Medulla oblongata (tissue), 1 donor: ENCODE measurements at regions not wholly inside any gene's neighbourhood (a gene's known extent, or its start where the extent isn't known, plus 50 kb on each side); places are given as distances from the start of the nearest gene placed in this dataset.
"Not testable (repeated sequence)": the region's sequence is repeated elsewhere in the genome, so short reads cannot be mapped to it uniquely, and the experiment has no call there.

ENCODE experiments used
- DNase-seq: peaks from one replicate; pipeline ENCODE4 v3.0.0-alpha.2; 2015; ENCODE audit errors: extremely low spot score

DNA sequence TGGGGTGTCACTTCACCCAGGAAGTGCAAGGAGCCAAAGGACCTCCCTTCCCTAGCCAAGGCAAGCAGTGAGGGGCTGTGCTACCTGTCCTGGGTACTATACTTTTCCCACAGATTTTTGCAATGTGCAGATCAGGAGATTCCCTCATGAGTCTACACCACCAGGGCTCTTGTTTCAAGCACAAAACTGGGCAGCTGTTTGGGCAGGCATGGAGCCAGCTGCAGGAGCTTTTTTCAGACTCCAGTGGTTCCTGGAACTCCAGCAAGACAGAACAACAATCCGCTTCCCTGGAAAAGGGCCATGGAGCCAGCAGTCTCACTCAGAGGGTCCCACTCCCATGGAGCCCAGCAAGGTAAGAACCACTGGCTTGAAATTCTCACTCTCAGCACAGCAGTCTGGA is 1649.6 kb downstream of the LRRC4C start:
- no peak for DNase-seq

DNA sequence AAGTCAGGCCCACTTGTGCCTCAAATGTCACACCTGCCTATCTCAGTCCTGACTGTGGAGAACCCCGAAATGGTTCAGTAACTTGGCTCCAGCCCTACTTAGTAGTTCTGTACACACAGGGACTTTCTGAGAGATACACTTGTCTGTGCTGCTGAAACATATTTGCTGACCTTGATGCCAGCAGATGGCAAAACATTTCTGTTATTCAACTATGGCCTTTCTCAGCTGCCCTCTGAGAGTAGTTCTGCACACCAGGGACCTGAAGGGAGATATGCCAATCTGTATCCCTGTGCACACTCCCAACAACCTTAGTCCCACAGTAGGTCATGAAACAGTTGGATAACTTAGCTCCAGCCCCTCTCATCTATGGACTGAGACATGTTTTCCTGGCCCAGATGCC is 1651.5 kb downstream of the LRRC4C start:
- DNase-seq: no peak

DNA sequence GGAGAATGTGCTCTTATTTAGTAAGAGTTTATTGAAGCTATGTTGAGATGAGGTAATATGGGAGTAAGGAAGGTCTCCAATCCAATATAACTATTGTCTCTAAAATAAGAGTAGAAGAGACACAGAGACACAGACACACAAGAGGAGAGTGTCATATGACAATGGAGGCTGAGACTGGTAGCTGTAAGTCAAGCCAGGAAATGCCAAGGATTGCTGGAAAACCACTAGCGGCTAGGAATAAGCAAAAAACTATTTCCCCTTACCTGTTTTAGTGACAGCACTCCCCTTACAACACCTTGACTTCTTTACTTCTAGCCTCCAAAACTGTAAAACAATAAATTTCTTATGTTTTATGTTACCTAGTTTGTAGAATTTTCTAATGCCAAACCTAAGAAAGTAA is 1652.8 kb downstream of the LRRC4C start:
- no peak for DNase-seq

DNA sequence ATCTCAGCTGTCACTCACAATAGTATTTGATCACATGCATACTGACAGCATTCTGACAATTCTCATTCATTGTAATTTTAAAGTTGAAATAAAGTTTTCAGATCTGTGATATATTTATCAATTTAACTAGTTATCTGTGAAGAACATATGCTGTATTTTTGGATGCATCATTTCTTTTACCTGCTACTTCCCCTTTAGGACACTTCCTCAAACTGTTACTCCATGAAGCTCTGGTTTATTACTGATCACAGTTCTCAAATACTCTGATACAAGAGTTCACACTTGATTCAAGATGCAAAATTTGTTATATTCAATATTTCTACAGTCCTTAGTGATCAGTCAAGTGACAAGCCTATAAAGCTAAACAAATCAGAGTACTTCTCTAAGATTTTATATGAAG is 1655.2 kb downstream of the LRRC4C start:
- no peak for DNase-seq

DNA sequence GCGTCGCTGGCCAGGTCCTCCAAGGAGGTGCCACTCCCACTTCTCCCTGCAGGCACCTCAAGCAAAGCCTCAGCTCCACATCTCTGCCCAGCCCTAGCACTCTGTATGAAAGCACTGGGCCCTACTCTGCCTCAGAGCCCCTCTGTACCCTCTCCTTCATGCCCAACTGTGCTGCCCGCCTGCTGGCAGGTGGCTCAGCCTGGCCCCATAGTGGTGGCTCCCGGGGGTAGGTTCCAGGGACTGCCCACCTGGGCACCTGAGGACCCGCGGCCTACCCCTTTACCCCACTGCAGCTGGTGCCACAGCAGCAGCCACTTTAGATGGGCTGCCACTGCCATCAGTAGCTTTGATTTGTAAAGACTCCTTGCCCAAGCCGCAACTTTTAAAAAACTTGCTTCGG is 1672.8 kb downstream of the LRRC4C start:
- DNase-seq: no peak

DNA sequence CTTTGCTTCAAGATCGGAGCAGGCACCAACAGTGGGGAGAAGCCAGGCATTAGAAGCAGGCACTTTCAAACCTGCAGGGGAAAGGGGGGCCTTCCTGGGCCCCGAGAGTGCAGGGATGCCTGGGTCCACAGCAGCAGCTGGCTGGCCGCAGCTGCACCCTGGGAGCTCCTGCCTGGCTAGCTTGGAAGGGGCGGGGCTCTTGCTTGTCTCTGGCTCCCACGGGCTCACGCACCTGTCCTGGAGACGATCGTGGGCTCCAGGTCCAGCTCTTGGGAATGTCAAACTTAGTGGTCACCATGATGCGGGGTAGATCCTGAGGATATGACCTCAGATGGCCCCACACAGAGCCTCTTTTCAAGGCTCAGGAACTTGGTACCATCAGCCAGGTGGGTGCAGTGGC is 1673.2 kb downstream of the LRRC4C start:
- no peak for DNase-seq

DNA sequence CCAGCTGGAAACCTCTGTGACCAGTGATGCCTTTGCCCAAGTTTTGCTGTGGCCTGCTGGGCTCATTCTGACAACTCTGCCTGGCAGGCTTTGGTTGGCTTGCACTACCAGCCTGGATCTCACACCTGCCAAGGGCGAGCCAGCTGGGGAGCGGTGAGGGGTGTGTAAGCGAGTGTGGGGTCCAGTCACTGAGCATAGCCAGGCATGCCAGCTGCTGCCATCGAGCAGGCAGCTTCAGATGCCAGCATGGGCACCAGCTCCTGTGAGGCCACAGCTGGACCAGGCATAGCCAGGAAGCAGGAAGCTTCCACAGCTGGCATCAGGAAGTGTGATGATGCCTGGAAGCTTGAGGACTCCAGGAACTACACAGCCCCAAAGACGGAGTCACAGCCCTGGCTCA is 1674.6 kb downstream of the LRRC4C start:
- DNase-seq: no peak

DNA sequence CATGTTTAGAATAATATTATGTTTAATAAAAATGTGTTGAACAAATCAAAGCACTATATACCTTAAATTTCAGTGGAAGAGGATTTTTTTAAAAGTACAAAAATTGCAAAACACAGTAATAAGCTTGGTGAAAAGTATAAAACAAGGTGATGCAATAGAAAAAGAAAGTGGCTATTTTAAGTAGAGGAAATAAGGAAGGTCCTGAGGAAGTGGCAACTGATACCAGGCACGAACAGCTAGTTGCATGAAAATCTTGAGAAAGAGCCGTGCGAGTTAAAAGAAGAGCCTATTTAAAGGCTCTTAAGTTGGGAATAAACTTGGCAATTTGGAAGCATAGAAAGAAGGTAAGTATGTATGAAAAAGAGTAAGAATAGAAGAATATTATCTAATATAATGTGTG is 1679.3 kb downstream of the LRRC4C start:
- DNase-seq: no peak

DNA sequence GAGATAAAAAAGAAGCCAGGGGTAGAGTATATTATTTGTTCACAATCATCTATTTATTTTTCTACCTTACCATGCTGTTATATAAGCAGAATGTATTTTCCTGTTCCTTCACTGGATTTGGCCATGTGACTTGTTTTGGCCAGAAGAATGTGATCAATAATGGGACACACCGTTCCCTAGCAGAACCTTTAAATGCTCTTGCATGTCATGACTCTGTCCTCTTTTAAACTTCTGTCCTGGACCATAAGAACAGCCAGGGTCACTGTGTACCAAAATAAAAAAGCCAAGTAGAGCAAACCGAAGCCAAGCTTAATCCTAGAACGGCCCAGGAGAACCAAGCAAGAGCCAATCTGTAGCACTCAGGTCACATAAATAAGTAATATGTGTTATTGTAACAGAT is 1682.4 kb downstream of the LRRC4C start:
- DNase-seq: no peak

DNA sequence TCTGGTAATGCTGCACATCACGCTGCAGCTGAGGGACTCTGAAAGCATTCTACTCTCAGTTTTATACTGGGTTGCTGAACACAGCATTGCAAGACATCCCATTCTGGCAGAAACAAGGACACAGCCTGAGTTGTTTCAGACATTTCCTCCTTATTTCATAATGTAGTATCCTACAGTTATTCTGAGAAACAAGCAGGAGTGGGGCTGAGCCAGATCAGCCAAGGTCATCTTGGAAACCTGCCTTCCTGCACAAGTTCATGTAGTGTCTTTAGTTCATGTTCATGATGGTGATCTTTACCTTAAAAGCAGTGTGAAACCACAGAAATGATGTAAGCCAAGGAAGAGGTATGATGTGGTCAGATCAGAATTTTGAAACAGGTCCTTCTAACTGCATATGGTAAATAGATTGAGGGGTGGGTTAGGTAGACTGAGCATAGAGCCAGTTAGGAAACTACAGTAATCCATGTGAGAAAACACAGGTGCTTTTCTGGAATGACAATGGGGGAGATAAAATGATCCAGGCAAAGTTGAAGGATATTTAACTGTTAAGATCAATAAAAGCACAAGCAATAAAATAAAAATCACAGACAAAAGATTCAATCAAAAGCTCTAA is 1686.8 kb downstream of the LRRC4C start:
- no peak for DNase-seq

DNA sequence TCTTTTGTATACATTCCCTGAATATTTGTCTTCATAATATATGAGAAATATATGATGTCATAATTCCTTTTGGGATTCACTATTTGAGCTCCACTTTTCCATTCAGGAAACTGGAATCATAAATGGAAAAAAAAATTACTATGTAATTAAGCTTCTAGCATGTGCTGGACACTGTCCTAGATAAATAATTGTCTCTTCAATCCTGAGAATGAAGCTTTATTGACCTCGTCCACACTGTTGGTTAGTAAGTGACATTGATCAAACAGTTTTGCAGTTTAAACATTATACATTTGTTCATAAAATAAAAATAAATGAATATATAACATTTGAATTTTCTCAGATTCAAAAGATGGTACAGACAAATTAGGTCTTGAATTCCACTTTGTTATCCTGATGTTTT is 1691.2 kb downstream of the LRRC4C start:
- no peak for DNase-seq

DNA sequence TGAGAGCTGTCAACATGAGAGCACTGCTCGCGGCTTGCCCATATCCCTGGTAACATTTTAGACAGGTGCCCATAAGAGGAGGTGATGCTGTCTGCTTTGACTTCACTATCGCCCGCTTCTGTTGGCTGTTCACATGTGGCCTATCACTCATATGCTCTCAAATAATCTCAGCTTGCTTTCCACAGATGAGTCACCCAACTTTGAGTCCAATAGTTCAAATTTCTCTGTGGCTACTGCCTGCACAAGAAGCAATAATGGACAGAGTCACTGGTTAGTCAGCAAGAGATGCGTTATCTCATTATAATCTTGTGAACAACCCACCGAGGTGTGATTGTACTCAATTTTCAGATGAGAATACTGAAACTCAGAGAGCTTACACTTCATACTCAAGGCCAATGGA is 1714.1 kb downstream of the LRRC4C start:
- DNase-seq: no peak

DNA sequence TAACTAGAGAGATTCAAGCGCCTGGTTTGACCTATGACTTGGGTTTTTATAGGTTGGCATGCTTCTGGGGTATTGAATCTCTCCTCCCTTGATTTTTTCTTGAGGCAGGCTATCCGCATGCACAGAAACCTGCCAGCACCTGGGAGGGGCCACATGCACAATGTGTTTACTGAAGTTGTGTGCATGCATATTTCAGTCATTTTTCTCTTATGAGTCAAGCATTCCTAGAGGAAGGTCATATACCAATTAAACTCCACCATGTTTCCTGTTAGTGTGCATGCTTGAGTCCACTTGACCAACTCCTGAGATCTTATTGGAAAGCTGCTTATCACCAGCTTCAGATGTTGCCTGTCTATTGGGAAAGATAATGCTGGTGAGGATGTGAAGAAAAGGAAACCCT is 1718.4 kb downstream of the LRRC4C start:
- no peak for DNase-seq

DNA sequence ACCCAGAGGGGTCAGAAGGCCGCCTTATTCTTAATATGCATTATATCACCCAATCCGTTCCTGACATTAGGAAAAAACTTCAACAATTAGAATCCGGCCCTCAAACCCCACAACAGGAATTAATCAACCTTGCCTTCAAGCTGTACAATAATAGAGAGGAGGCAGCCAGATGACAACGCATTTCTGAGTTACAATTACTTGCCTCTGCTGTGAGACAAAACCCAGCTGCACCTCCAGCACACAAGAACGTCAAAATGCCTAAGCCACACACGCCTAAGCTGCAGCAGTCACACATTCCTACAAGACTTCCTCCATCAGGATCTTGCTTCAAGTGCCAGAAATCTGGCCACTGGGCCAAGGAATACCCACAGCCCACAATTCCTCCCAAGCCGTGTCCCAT is 1723.1 kb downstream of the LRRC4C start:
- not testable (repeated sequence) for DNase-seq

DNA sequence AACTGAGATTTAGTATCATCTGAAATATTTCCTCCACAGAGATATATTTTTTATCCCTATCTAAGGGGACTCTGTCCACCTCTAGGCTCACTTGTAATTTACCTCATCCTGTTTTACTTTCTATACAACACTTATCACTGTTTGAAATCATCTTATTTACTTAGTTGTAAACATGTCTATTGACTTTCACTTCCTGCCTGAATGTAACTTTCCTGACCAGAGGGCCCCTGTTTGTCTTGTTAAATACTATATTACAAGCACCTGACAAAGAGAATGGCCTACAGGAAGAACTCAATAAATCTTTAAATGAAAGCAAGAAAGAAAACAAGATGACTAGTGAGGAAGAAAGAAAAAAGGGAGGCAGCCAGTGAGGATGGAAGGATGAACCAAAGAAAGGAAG is 1727.5 kb downstream of the LRRC4C start:
- DNase-seq: no peak

DNA sequence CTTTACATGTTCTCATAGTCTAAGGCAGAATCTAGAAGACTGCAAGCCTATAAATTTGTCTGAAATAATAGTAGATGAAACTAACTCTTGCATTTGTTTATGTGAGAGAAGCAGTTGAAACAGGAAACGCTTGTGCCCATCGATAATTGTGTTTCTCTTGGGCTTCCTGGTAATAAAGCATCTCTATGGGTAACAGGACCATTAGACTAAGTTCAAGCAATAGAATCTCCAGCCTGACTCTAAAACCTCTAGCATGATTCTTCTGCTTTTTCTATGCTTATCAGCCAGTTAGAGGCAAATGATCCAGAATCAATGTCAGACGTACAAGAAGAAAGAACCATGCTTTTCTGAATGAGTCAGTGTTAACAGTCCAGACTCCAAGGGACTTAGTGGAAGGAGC is 1734.4 kb downstream of the LRRC4C start:
- DNase-seq: no peak

DNA sequence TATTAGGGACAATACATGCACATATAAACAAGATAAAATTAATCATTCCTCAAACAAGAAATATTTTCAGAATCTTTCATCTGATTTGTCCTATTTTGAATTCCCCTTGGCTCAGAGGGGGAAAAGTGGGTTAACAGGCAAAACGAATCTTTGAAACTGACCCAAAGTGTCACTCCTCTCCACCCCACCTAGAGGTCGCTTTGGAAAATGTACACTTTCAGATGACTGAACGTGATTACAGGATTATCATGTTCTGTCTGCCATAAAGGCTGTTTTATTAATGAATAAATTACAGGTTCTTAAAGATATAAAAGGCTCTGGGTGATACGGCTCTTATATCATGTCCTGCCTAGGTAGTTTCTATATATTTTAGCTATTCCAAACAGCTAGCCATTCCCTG is 1735.0 kb downstream of the LRRC4C start:
- DNase-seq: no peak

DNA sequence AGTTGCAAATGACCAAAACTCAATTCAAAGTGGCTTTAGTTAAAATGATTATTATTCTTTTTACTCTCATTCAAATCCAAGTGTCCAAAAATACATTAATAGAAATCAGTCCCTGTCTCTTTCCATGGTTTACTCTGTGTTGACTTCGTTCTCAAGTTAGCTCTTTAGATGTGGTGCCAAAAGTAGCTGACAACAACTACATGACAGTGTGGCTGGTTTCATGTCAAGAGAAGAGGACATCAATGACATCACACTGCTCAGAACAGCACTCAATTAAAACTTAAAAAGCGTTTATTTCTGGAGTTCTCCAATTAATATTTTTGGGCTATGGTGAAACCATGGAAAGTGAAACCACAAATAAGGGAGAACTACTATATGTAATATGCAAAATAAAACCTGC is 1746.9 kb downstream of the LRRC4C start:
- no peak for DNase-seq

DNA sequence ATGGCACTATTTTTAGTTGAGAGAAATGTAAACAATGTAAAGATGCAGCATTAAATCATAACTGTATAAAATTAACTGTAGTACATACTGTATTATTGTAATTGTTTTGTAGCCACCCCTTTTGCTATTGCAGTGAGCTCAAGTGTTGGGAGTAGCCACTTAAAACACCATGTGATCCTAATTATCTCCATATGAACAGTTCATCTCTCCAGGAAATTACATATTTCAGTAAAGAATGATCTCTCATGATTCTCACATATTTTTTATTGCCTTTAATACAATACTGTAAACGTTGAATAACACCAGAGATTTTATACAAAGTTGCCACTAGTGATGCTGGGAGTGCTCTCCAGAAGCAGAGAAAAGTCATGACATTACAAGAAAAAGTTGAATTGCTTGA is 1768.6 kb downstream of the LRRC4C start:
- DNase-seq: no peak

DNA sequence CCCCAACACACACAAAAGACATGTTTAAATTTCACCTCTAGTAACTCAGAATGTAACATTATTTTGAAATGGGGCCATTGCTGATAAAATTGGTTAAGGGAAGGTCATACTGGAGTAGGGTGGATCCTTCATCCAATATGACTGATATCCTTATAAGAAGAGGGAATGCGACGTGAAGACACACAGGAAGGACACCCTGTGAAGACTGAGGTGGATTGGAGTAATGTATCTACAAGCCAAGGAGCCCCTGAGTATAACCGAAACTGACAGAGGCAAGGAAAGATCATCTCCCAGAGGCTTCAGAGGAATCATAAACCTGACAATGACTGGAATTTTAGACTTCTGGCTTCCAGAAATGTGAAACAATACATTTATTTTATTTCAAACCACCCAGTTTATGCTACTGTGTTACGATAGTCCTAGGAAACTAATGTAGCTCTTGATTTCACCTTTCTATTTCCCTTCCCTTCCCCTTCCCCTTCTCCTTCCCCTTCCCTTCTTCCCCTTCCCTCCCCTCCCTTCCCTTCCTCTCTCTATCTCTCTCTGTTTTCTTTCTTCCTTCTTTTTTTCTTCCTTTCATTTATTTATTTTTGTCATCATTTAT is 1775.4 kb downstream of the LRRC4C start:
- DNase-seq: no peak

DNA sequence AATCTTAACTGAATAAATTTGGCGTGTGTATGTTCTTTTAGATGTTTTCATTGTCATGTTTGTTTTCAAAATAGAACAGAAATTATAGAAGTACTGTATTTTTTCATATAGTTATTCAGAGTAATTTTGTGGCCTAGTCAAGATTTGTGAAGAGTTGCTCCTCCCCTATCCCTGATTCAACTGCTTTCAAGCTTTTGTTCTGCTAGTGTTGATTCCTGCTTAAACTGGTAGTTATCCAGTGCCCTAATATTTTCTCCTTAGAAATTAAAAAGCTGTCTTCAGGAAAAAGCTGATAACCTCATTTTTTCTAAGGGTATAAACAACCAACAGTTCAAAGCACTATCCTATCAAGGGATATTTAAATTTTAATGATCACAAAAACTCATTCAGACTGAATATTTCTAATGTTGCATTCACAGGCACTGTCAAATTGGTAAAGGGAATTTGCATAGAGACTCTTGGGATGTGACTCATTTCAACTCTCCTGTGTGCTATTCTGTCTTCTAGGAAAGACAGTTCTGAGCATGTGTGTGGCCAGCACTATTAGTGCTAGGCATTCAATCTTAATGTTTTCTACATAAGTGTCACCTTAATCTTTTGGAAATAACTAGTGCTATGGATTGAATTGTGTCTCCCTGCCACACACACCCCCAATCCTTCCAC is 1776.0 kb downstream of the LRRC4C start:
- DNase-seq: no peak

DNA sequence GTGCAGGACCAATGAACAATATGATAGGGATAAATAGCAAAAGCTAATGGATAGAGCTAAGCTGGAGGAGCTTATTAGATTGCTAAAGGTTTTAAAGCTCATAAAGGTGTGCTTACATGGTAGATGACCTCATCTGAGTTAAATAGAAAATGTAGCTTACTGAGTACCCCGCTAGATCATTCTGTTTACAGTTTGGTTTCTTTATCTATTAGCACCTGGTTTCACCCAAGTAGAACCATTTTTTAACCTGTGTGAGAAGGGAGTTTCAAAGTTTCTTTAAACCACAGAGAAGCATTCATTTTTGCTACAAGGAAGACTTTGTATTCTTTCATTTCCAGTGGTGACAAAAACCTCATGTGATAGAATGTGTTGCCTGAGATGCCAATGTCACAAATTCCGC is 1778.0 kb downstream of the LRRC4C start:
- DNase-seq: no peak

DNA sequence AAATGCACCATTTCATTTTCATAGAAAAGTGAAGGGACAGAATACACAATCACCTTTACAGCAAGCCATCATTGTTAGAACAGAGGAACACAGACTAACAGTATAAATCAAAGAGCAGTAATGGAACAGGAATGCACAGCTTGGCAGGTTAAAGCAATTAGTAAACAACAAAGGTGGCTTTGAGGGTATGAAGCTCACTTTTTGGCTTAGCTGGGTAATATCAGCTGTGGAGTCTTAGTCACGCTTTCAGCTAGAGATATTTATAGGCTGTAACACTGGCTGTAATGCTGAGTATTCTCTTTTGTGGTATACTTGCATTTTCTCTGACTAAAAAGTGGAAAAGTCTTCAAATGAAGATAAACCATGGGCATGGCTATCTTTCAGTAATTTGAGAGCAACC is 1780.5 kb downstream of the LRRC4C start:
- no peak for DNase-seq

DNA sequence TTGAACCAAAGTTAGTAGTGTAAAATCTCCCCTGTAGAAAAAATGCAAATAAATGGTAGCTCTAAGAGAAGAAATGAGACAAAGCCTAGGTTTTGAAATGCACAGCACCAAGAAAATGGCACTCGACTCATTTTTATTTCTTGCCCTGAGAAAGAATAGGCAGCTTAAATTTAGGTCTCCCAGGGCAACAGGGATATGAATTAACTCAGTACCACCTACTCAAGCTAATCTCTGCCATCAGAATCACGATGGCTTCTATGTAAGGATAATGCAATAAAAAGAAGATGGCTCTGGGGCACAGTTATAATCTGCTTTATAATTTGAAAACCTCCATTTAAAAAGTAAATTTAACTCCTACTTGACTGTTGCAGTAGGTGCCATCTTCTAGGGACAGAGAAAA is 1784.3 kb downstream of the LRRC4C start:
- no peak for DNase-seq
